NCI-H226 (cell line): ENCODE measurements at regions not wholly inside any gene's neighbourhood (a gene's known extent, or its start where the extent isn't known, plus 50 kb on each side); places are given as distances from the start of the nearest gene placed in this dataset.

Experiments used
- DNase-seq: peaks from one replicate; pipeline ENCODE4 v3.0.0-alpha.2; 2015

- DNase-seq: no peak
Observed at GRCh38 chr2:236656166-236656565, 86.5 kb downstream of the ACKR3 start.

- no peak for DNase-seq
Observed at GRCh38 chr2:236656721-236657120, 87.1 kb downstream of the ACKR3 start.

GRCh38 chr2:236657215-236657614 lies 87.6 kb downstream of the ACKR3 start:
- DNase-seq: no peak

- no peak for DNase-seq
Observed at GRCh38 chr2:236657801-236658200, 88.2 kb downstream of the ACKR3 start.

- DNase-seq: no peak
Observed at GRCh38 chr2:236658974-236659757, 89.5 kb downstream of the ACKR3 start.

- no peak for DNase-seq
Observed at GRCh38 chr2:236659758-236660150, 90.1 kb downstream of the ACKR3 start.

GRCh38 chr2:236661061-236661761 lies 91.6 kb downstream of the ACKR3 start:
- peak; percentile 66 for DNase-seq

- DNase-seq: no peak
Observed at GRCh38 chr2:236661762-236662110, 92.1 kb downstream of the ACKR3 start.

GRCh38 chr2:236662231-236663185 lies 92.9 kb downstream of the ACKR3 start:
- no peak for DNase-seq

GRCh38 chr2:236663287-236664101 lies 93.9 kb downstream of the ACKR3 start:
- DNase-seq: no peak

GRCh38 chr2:236664136-236664535 lies 94.5 kb downstream of the ACKR3 start:
- DNase-seq: no peak

GRCh38 chr2:236665101-236665500 lies 95.5 kb downstream of the ACKR3 start:
- DNase-seq: no peak

GRCh38 chr2:236665572-236666118 lies 96.0 kb downstream of the ACKR3 start:
- no peak for DNase-seq

- DNase-seq: no peak
Observed at GRCh38 chr2:236666646-236667204, 97.1 kb downstream of the ACKR3 start.

GRCh38 chr2:236667526-236667925 lies 97.9 kb downstream of the ACKR3 start:
- no peak for DNase-seq

GRCh38 chr2:236668531-236668969 lies 98.9 kb downstream of the ACKR3 start:
- DNase-seq: no peak

GRCh38 chr2:236670235-236670620 lies 100.6 kb downstream of the ACKR3 start:
- DNase-seq: no peak

GRCh38 chr2:236671896-236672562 lies 102.4 kb downstream of the ACKR3 start:
- no peak for DNase-seq

- no peak for DNase-seq
Observed at GRCh38 chr2:236672606-236673005, 103.0 kb downstream of the ACKR3 start.

- DNase-seq: no peak
Observed at GRCh38 chr2:236673126-236673822, 103.6 kb downstream of the ACKR3 start.

- no peak for DNase-seq
Observed at GRCh38 chr2:236673823-236674185, 104.2 kb downstream of the ACKR3 start.
